Cardiac fibroblast (primary cell): ENCODE measurements at regions not wholly inside any gene's neighbourhood (a gene's known extent, or its start where the extent isn't known, plus 50 kb on each side); places are given as distances from the start of the nearest gene placed in this dataset.
"Not testable (repeated sequence)": the region's sequence is repeated elsewhere in the genome, so short reads cannot be mapped to it uniquely, and the experiment has no call there.

Source experiments
- DNase-seq, 2 donors: peaks; one replicate each; pipeline versions ENCODE4 v3.0.0 to v3.0.0-alpha.2; 2010; ENCODE audit warnings: low read depth in 2 of 2
- H3K4me3 ChIP-seq, 2 donors: replicated peaks in 1 of 2; 1 replicate in 1 of 2; 2 replicates in 1 of 2; pipeline ENCODE4 v1.5.1; 2011; ENCODE audit warnings: low read depth in 2 of 2, low read length in 2 of 2, mild to moderate bottlenecking in 2 of 2, moderate library complexity in 1 of 2
- CTCF ChIP-seq: IDR thresholded peaks from one replicate; pipeline ENCODE4 v1.5.1; 2011; ENCODE audit warnings: low read depth, mild to moderate bottlenecking, low read length, inconsistent platforms

GRCh38 chr20:39705032-39705431 lies 742.9 kb downstream of the DHX35 start:
- no peak for DNase-seq
- no peak for TF ChIP-seq CTCF

GRCh38 chr20:39703357-39703756 lies 741.2 kb downstream of the DHX35 start:
- not testable (repeated sequence) for H3K4me3 ChIP-seq, DNase-seq

More at GRCh38 chr20:39705032-39705431, 742.9 kb downstream of the DHX35 start:
- no peak overlapping the region for H3K4me3 ChIP-seq

GRCh38 chr20:39702701-39703349 lies 740.7 kb downstream of the DHX35 start:
- TF ChIP-seq CTCF = no peak
- DNase-seq = no peak
- no peak overlapping the region for H3K4me3 ChIP-seq

- no peak overlapping the region for H3K4me3 ChIP-seq
- DNase-seq = no peak
- TF ChIP-seq CTCF = no peak
Observed at GRCh38 chr20:39700528-39700927, 738.4 kb downstream of the DHX35 start.

- no peak overlapping the region for H3K4me3 ChIP-seq
- TF ChIP-seq CTCF = no peak
- no peak for DNase-seq
Observed at GRCh38 chr20:39699166-39699725, 737.1 kb downstream of the DHX35 start.

- no peak overlapping the region for H3K4me3 ChIP-seq
- TF ChIP-seq CTCF = no peak
- DNase-seq = no peak
Observed at GRCh38 chr20:39698752-39699151, 736.6 kb downstream of the DHX35 start.

- no peak overlapping the region for H3K4me3 ChIP-seq
- no peak for TF ChIP-seq CTCF
- DNase-seq = no peak
Observed at GRCh38 chr20:39691151-39691862, 729.2 kb downstream of the DHX35 start.
